Stimulated activated CD8-positive, alpha-beta memory T cell treated with anti-CD3 and anti-CD28 coated beads, Interleukin-15, amount 100 ng/mL, for 48 hours (primary cell): ENCODE measurements at regions not wholly inside any gene's neighbourhood (a gene's known extent, or its start where the extent isn't known, plus 50 kb on each side); places are given as distances from the start of the nearest gene placed in this dataset.
"Not testable (repeated sequence)": the region's sequence is repeated elsewhere in the genome, so short reads cannot be mapped to it uniquely, and the experiment has no call there.

Experiments used
- DNase-seq, 2 donors: peaks; one replicate each; pipeline ENCODE4 v3.0.0-alpha.2; 2020; ENCODE audit warnings: low read depth in 2 of 2

GRCh38 chr4:14168919-14169318, 541.4 kb upstream of the BOD1L1 start:
- DNase-seq, result no peak

- DNase-seq, result no peak
Measured at GRCh38 chr4:14169460-14169859, 541.9 kb upstream of the BOD1L1 start.

GRCh38 chr4:14169940-14170339, 542.4 kb upstream of the BOD1L1 start:
- not testable (repeated sequence) for DNase-seq

- DNase-seq, result no peak
Measured at GRCh38 chr4:14176613-14177012, 549.1 kb upstream of the BOD1L1 start.

- DNase-seq, result no peak
Measured at GRCh38 chr4:14177987-14178386, 550.5 kb upstream of the BOD1L1 start.

- DNase-seq, result no peak
Measured at GRCh38 chr4:14178421-14178820, 550.9 kb upstream of the BOD1L1 start.

- no peak for DNase-seq
Measured at GRCh38 chr4:14180166-14180565, 552.6 kb upstream of the BOD1L1 start.

- no peak for DNase-seq
Measured at GRCh38 chr4:14180983-14181601, 553.6 kb upstream of the BOD1L1 start.

GRCh38 chr4:14182148-14182547, 554.6 kb upstream of the BOD1L1 start:
- no peak for DNase-seq

- DNase-seq, result no peak
Measured at GRCh38 chr4:14184265-14184664, 556.7 kb upstream of the BOD1L1 start.

- DNase-seq, result no peak
Measured at GRCh38 chr4:14184767-14185166, 557.2 kb upstream of the BOD1L1 start.

- DNase-seq, result no peak
Measured at GRCh38 chr4:14188214-14188613, 560.7 kb upstream of the BOD1L1 start.

- no peak for DNase-seq
Measured at GRCh38 chr4:14193601-14194000, 566.1 kb upstream of the BOD1L1 start.

GRCh38 chr4:14196131-14196530, 568.6 kb upstream of the BOD1L1 start:
- no peak for DNase-seq

GRCh38 chr4:14215116-14215770, 587.7 kb upstream of the BOD1L1 start:
- DNase-seq, result no peak

- no peak for DNase-seq
Measured at GRCh38 chr4:14217401-14217800, 589.9 kb upstream of the BOD1L1 start.

GRCh38 chr4:14218641-14219040, 591.1 kb upstream of the BOD1L1 start:
- DNase-seq, result no peak

- DNase-seq, result no peak
Measured at GRCh38 chr4:14221176-14221575, 593.7 kb upstream of the BOD1L1 start.

- DNase-seq, result no peak
Measured at GRCh38 chr4:14222377-14223029, 595.0 kb upstream of the BOD1L1 start.

- DNase-seq, result no peak
Measured at GRCh38 chr4:14223461-14223860, 595.9 kb upstream of the BOD1L1 start.

- no peak for DNase-seq
Measured at GRCh38 chr4:14225688-14226207, 598.2 kb upstream of the BOD1L1 start.

- no peak for DNase-seq
Measured at GRCh38 chr4:14233126-14233525, 605.6 kb upstream of the BOD1L1 start.

GRCh38 chr4:14234307-14234706, 606.8 kb upstream of the BOD1L1 start:
- DNase-seq, result no peak
